Stomach smooth muscle (tissue), 2 donors: ENCODE measurements at regions not wholly inside any gene's neighbourhood (a gene's known extent, or its start where the extent isn't known, plus 50 kb on each side); places are given as distances from the start of the nearest gene placed in this dataset.
A peak's percentile ranks its signal among the peaks of the same experiment; 100 is the strongest.

Source experiments
- H3K27ac ChIP-seq: one replicate; pipeline ENCODE4 v1.7.0; 2013; ENCODE audit warnings: mild to moderate bottlenecking, low read length, inconsistent platforms
- H3K27me3 ChIP-seq, 2 donors: one replicate each; pipeline ENCODE4 v1.7.0; 2013; ENCODE audit warnings: low read length in 2 of 2; ENCODE audit not compliant: insufficient read depth in 2 of 2, control insufficient read depth in 1 of 2
- H3K36me3 ChIP-seq, 2 donors: one replicate each; pipeline ENCODE4 v1.7.0; 2013; ENCODE audit warnings: low read length in 2 of 2; ENCODE audit not compliant: control insufficient read depth in 2 of 2, insufficient read depth in 2 of 2
- H3K4me1 ChIP-seq: one replicate; pipeline ENCODE4 v1.7.0; 2013; ENCODE audit warnings: low read length; ENCODE audit not compliant: control insufficient read depth, insufficient read depth
- H3K4me3 ChIP-seq, 2 donors: one replicate each; pipeline ENCODE4 v1.7.0; 2013; ENCODE audit warnings: low read length in 2 of 2
- H3K9ac ChIP-seq, 2 donors: one replicate each; pipeline ENCODE4 v1.7.0; 2013; ENCODE audit warnings: low read length in 2 of 2, mild to moderate bottlenecking in 1 of 2
- H3K9me3 ChIP-seq, 2 donors: one replicate each; pipeline ENCODE4 v1.7.0; 2013; ENCODE audit warnings: low read length in 2 of 2; ENCODE audit not compliant: control insufficient read depth in 2 of 2
- donor health status: healthy.
- donor health status: Pancreatic carcinoma.

- Histone ChIP-seq H3K4me3 (no peak overlapping the region), H3K9me3 (no peaks in the 10 kb centered on the region), H3K9ac (peak overlapping the region in 1 of 2 donors; percentile 43), H3K4me1 (no peaks in the 10 kb centered on the region), H3K36me3 (no peaks in the 10 kb centered on the region), H3K27me3 (no peaks in the 10 kb centered on the region), H3K27ac (no peak overlapping the region)
These were observed 88.9 kb upstream of the KLF6 start for GRCh38 chr10:3873728-3874461.

- no peak overlapping the region for H3K9ac ChIP-seq
- no peaks in the 10 kb centered on the region for H3K36me3 ChIP-seq
- no peaks in the 10 kb centered on the region for H3K4me1 ChIP-seq
- H3K27ac ChIP-seq: no peak overlapping the region
- H3K27me3 ChIP-seq: no peaks in the 10 kb centered on the region
- H3K4me3 ChIP-seq: no peak overlapping the region
- H3K9me3 ChIP-seq: no peaks in the 10 kb centered on the region
These were observed 87.8 kb upstream of the KLF6 start for GRCh38 chr10:3872712-3873329.

GRCh38 chr10:3871424-3871996 is 86.5 kb upstream of the KLF6 start:
- Histone ChIP-seq H3K9ac (no peak overlapping the region), H3K27me3 (no peaks in the 10 kb centered on the region), H3K36me3 (no peaks in the 10 kb centered on the region), H3K27ac (no peak overlapping the region), H3K4me3 (no peak overlapping the region), H3K9me3 (no peaks in the 10 kb centered on the region), H3K4me1 (no peaks in the 10 kb centered on the region)

GRCh38 chr10:3869036-3869435 is 84.0 kb upstream of the KLF6 start:
- no peaks in the 10 kb centered on the region for H3K4me1 ChIP-seq
- no peaks in the 10 kb centered on the region for H3K36me3 ChIP-seq
- H3K9me3 ChIP-seq: no peaks in the 10 kb centered on the region
- H3K4me3 ChIP-seq: no peak overlapping the region
- no peak overlapping the region for H3K27ac ChIP-seq
- H3K27me3 ChIP-seq: no peaks in the 10 kb centered on the region
- no peak overlapping the region for H3K9ac ChIP-seq

- Histone ChIP-seq H3K36me3 (no peaks in the 10 kb centered on the region), H3K9ac (no peak overlapping the region), H3K4me3 (no peak overlapping the region), H3K4me1 (no peaks in the 10 kb centered on the region), H3K27me3 (no peaks in the 10 kb centered on the region), H3K9me3 (no peaks in the 10 kb centered on the region), H3K27ac (no peak overlapping the region)
These were observed 83.3 kb upstream of the KLF6 start for GRCh38 chr10:3868271-3868664.

GRCh38 chr10:3867454-3868270 is 82.7 kb upstream of the KLF6 start:
- H3K27ac ChIP-seq: no peak overlapping the region
- H3K9ac ChIP-seq: no peak overlapping the region
- H3K9me3 ChIP-seq: no peaks in the 10 kb centered on the region
- no peak overlapping the region for H3K4me3 ChIP-seq
- no peaks in the 10 kb centered on the region for H3K27me3 ChIP-seq
- no peaks in the 10 kb centered on the region for H3K4me1 ChIP-seq
- H3K36me3 ChIP-seq: no peaks in the 10 kb centered on the region

- Histone ChIP-seq H3K4me1 (no peaks in the 10 kb centered on the region), H3K27ac (no peak overlapping the region), H3K27me3 (no peaks in the 10 kb centered on the region), H3K36me3 (no peaks in the 10 kb centered on the region), H3K4me3 (no peak overlapping the region), H3K9ac (no peak overlapping the region), H3K9me3 (no peaks in the 10 kb centered on the region)
These were observed 81.3 kb upstream of the KLF6 start for GRCh38 chr10:3866332-3866731.

- Histone ChIP-seq H3K9ac (no peak overlapping the region), H3K9me3 (no peaks in the 10 kb centered on the region), H3K27me3 (no peaks in the 10 kb centered on the region), H3K4me1 (no peaks in the 10 kb centered on the region), H3K36me3 (no peaks in the 10 kb centered on the region), H3K27ac (no peak overlapping the region), H3K4me3 (no peak overlapping the region)
These were observed 80.6 kb upstream of the KLF6 start for GRCh38 chr10:3865565-3865964.

- Histone ChIP-seq H3K27ac (no peak overlapping the region), H3K9me3 (no peaks in the 10 kb centered on the region), H3K36me3 (no peaks in the 10 kb centered on the region), H3K9ac (no peak overlapping the region), H3K4me1 (no peaks in the 10 kb centered on the region), H3K27me3 (no peaks in the 10 kb centered on the region), H3K4me3 (no peak overlapping the region)
These were observed 76.8 kb upstream of the KLF6 start for GRCh38 chr10:3861795-3862194.

GRCh38 chr10:3858051-3858845 is 73.2 kb upstream of the KLF6 start:
- H3K4me1 ChIP-seq: peaks cover 11% of the 10 kb centered on the region
- H3K27ac ChIP-seq: no peak overlapping the region
- H3K9ac ChIP-seq: no peak overlapping the region
- H3K27me3 ChIP-seq: no peaks in the 10 kb centered on the region
- no peaks in the 10 kb centered on the region for H3K36me3 ChIP-seq
- no peaks in the 10 kb centered on the region for H3K9me3 ChIP-seq
- H3K4me3 ChIP-seq: no peak overlapping the region
